Smooth muscle cell (in vitro differentiated cells): ENCODE measurements at regions not wholly inside any gene's neighbourhood (a gene's known extent, or its start where the extent isn't known, plus 50 kb on each side); places are given as distances from the start of the nearest gene placed in this dataset.

Experiments used
- DNase-seq: peaks from one replicate; lab custom pipeline; 2025; ENCODE audit not compliant: unreplicated experiment; lab: John Stamatoyannopoulos, UW
- H2AFZ ChIP-seq: fragments of 200-600 bp; sonication (generic); 2 replicates; pipeline ENCODE4 v1.6.0; 2016; ENCODE audit warnings: antibody characterized with exemption, low read depth, mild to moderate bottlenecking
- H3F3A ChIP-seq: fragments of 200-600 bp; sonication (generic); 2 replicates; pipeline ENCODE4 v1.6.0; 2017; ENCODE audit warnings: antibody characterized with exemption, low read depth
- H3K27ac ChIP-seq: fragments of 200-600 bp; sonication (generic); 2 replicates; pipeline ENCODE4 v1.5.1; 2016; ENCODE audit warnings: low read depth, mild to moderate bottlenecking
- H3K27me3 ChIP-seq: fragments of 200-600 bp; sonication (generic); 2 replicates; pipeline ENCODE4 v1.6.1; 2016; ENCODE audit warnings: low read depth, mild to moderate bottlenecking
- H3K36me3 ChIP-seq: fragments of 200-600 bp; sonication (generic); 2 replicates; pipeline ENCODE4 v1.5.1; 2016; ENCODE audit warnings: low read depth
- H3K4me1 ChIP-seq: fragments of 200-600 bp; sonication (generic); 2 replicates; pipeline ENCODE4 v1.5.1; 2016; ENCODE audit warnings: low read depth
- H3K4me2 ChIP-seq: fragments of 200-600 bp; sonication (generic); 2 replicates; pipeline ENCODE4 v1.6.0; 2016; ENCODE audit warnings: mild to moderate bottlenecking
- H3K4me3 ChIP-seq: fragments of 200-600 bp; sonication (generic); 2 replicates; pipeline ENCODE4 v1.5.1; 2016; ENCODE audit warnings: mild to moderate bottlenecking
- H3K79me2 ChIP-seq: fragments of 200-600 bp; sonication (generic); 2 replicates; pipeline ENCODE4 v1.6.0; 2016; ENCODE audit warnings: low read depth, mild to moderate bottlenecking
- H3K9ac ChIP-seq: fragments of 200-600 bp; sonication (generic); 2 replicates; pipeline ENCODE4 v1.6.0; 2016; ENCODE audit warnings: low read depth
- H3K9me3 ChIP-seq: fragments of 200-600 bp; sonication (generic); replicated peaks from 2 replicates; pipeline ENCODE4 v1.5.1; 2016; ENCODE audit warnings: low read depth
- H4K20me1 ChIP-seq: fragments of 200-600 bp; sonication (generic); 2 replicates; pipeline ENCODE4 v1.6.0; 2016; ENCODE audit warnings: low read depth
- CTCF ChIP-seq: fragments of 200-600 bp; sonication (generic); IDR thresholded peaks from 2 replicates; pipeline ENCODE4 v1.5.1; 2017; ENCODE audit warnings: borderline replicate concordance, mild to moderate bottlenecking, antibody characterized with exemption; ENCODE audit not compliant: insufficient read depth, poor library complexity, severe bottlenecking
- WGBS: methylation state at CpG from one replicate; pipeline ENCODE4 v1.1.7; 2016; ENCODE audit warnings: low lambda C conversion rate; 5-methylcytosine and 5-hydroxymethylcytosine counted together

GRCh38 chr18:6557057-6557769 lies 142.5 kb upstream of the L3MBTL4 start:
- no peak for TF ChIP-seq CTCF
- 10% methylated on average over 18 of the region's 18 CpGs for WGBS
- H3K36me3 ChIP-seq: no peaks in the 10 kb centered on the region
- no peak overlapping the region for H3K9ac ChIP-seq
- H3K79me2 ChIP-seq: no peaks in the 10 kb centered on the region
- DNase-seq: no peak
- H3K9me3 ChIP-seq: no peaks in the 10 kb centered on the region
- H4K20me1 ChIP-seq: no peaks in the 10 kb centered on the region
- no peak overlapping the region for H3K27ac ChIP-seq
- peaks cover 19% of the 10 kb centered on the region for H3F3A ChIP-seq
- H3K4me1 ChIP-seq: peaks cover 45% of the 10 kb centered on the region
- peak overlapping the region; percentile 71 for H3K4me2 ChIP-seq
- H3K27me3 ChIP-seq: peaks cover 4% of the 10 kb centered on the region
- no peak overlapping the region for H2AFZ ChIP-seq
- no peak overlapping the region for H3K4me3 ChIP-seq

GRCh38 chr18:6557770-6558248 lies 143.1 kb upstream of the L3MBTL4 start:
- no peak overlapping the region for H3K27ac ChIP-seq
- no peak overlapping the region for H3K9ac ChIP-seq
- H3K9me3 ChIP-seq: no peaks in the 10 kb centered on the region
- H3K27me3 ChIP-seq: peaks cover 4% of the 10 kb centered on the region
- WGBS: 32% methylated on average over 8 of the region's 8 CpGs
- TF ChIP-seq CTCF: no peak
- no peak for DNase-seq
- H3K4me2 ChIP-seq: peak overlapping the region; percentile 71
- no peak overlapping the region for H3K4me3 ChIP-seq
- peaks cover 49% of the 10 kb centered on the region for H3K4me1 ChIP-seq
- no peaks in the 10 kb centered on the region for H4K20me1 ChIP-seq
- no peaks in the 10 kb centered on the region for H3K79me2 ChIP-seq
- H2AFZ ChIP-seq: no peak overlapping the region
- H3K36me3 ChIP-seq: no peaks in the 10 kb centered on the region
- H3F3A ChIP-seq: peaks cover 22% of the 10 kb centered on the region

GRCh38 chr18:6558446-6559156 lies 143.9 kb upstream of the L3MBTL4 start:
- Histone ChIP-seq H3K36me3 (no peaks in the 10 kb centered on the region), H3K4me3 (no peak overlapping the region), H3F3A (peaks cover 23% of the 10 kb centered on the region), H3K4me1 (peaks cover 49% of the 10 kb centered on the region), H4K20me1 (no peaks in the 10 kb centered on the region), H3K4me2 (peak overlapping the region; percentile 71), H3K27me3 (peaks cover 4% of the 10 kb centered on the region), H3K27ac (no peak overlapping the region), H2AFZ (no peak overlapping the region), H3K79me2 (no peaks in the 10 kb centered on the region), H3K9ac (no peak overlapping the region), H3K9me3 (no peaks in the 10 kb centered on the region)
- WGBS: 61% methylated on average over 7 of the region's 7 CpGs
- no peak for TF ChIP-seq CTCF
- no peak for DNase-seq
